Upper lobe of left lung (tissue), 4 donors: ENCODE measurements at regions not wholly inside any gene's neighbourhood (a gene's known extent, or its start where the extent isn't known, plus 50 kb on each side); places are given as distances from the start of the nearest gene placed in this dataset.

Source experiments
- CTCF ChIP-seq, 6 experiments: fragments of 450-650 bp in 4 of 6; fragments of 200-600 bp in 2 of 6; sonication (generic) in 2 of 6; IDR thresholded peaks; one replicate each; pipeline ENCODE4 v1.5.1; 2016 to 2019; ENCODE audit warnings: antibody characterized with exemption in 6 of 6
- POLR2AphosphoS5 ChIP-seq, 2 donors: sonication (generic); formaldehyde crosslinking; IDR thresholded peaks; one replicate each; pipeline ENCODE4 v1.5.1; 2017; ENCODE audit warnings: antibody characterized with exemption in 2 of 2

- TF ChIP-seq CTCF (IDR thresholded peaks at IDR 0.05) (no peak), POLR2AphosphoS5 (IDR thresholded peaks at IDR 0.05) (no peak)
These were observed 97.1 kb upstream of the PRICKLE1 start for GRCh38 chr12:42686514-42687172.
